ENCODE measurements at regions not wholly inside any gene's neighbourhood (a gene's known extent, or its start where the extent isn't known, plus 50 kb on each side); places are given as distances from the start of the nearest gene placed in this dataset.

DNA sequence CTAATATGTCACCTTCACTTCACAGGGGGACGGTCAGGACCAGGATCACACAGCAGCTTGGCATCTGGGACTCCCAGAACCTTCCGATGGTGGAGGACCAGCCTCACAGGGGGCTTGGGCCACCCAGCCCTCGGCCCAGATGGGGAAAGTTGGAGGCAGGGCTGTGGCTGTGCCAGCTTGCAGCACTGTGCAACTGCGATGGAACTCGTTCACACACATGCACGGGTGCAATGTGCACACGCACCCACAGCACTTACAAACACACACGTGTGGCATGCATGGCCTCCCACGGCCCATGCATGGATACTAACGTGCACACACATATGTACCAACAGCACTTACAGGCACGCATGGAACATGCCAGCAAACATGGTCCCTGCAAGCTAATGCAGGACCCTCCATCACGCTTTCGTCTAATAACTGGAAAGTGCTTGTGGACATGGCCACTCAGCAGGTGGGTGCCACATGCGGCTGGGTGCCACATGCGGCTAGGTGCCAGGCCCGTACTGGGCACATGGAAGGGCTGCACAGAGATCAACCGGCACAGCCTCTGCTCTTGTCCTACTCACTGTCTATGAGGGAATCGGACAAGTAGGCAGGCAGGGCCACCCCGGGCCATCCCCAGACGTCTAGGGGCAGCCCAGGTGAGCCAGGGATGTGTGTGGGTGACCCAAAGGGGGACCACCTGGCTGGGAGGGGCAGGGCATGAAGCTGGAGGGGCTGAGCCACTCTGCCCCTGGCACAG lies 63.2 kb downstream of the ADRA2C start:
- TF ChIP-seq ZNF384 (IDR thresholded peaks at IDR 0.05) (no peak), ELF4 (IDR thresholded peaks at IDR 0.05) (no peak), BHLHE40 (IDR thresholded peaks at IDR 0.05; ENCODE audit: borderline replicate concordance) (no peak), FOXK2 (IDR thresholded peaks at IDR 0.05) (no peak), ARNT (IDR thresholded peaks at IDR 0.05) (no peak), SP1 (IDR thresholded peaks at IDR 0.05) (no peak)
